Gastrocnemius medialis (tissue), 4 donors: ENCODE measurements at regions not wholly inside any gene's neighbourhood (a gene's known extent, or its start where the extent isn't known, plus 50 kb on each side); places are given as distances from the start of the nearest gene placed in this dataset.

Experiments used
- ATAC-seq, 2 donors: fragments of 150-250 bp; one replicate each; pipeline ENCODE4 v1.9.1; 2016
- DNase-seq, 2 donors: peaks; one replicate each; pipeline ENCODE4 v3.0.0-alpha.2; 2019
- H3K27ac ChIP-seq, 4 donors: fragments of 200-600 bp; sonication (generic); 1 replicate in 1 of 4; 2 replicates in 3 of 4; pipeline ENCODE4 v1.5.1; 2016 to 2018; ENCODE audit warnings: mild to moderate bottlenecking in 2 of 4, moderate library complexity in 1 of 4
- H3K27me3 ChIP-seq, 3 donors: fragments of 200-600 bp; sonication (generic) in 2 of 3; 1 replicate in 1 of 3; 2 replicates in 2 of 3; pipeline versions ENCODE4 v1.5.1 to v1.6.0; 2016 to 2019; ENCODE audit warnings: mild to moderate bottlenecking in 1 of 3, moderate library complexity in 1 of 3
- H3K36me3 ChIP-seq, 2 donors: fragments of 200-600 bp; sonication (generic) in 1 of 2; one replicate each; pipeline ENCODE4 v1.5.1; 2017 to 2018
- H3K4me1 ChIP-seq, 2 donors: fragments of 200-600 bp; sonication (generic) in 1 of 2; one replicate each; pipeline ENCODE4 v1.5.1; 2016 to 2017; ENCODE audit warnings: mild to moderate bottlenecking in 2 of 2
- H3K4me3 ChIP-seq, 4 donors: fragments of 200-600 bp; sonication (generic) in 3 of 4; 1 replicate in 1 of 4; 2 replicates in 3 of 4; pipeline ENCODE4 v1.5.1; 2016 to 2019; ENCODE audit warnings: mild to moderate bottlenecking in 2 of 4
- H3K9me3 ChIP-seq, 3 donors: fragments of 200-600 bp; sonication (generic) in 2 of 3; 1 replicate in 1 of 3; 2 replicates in 2 of 3; pipeline ENCODE4 v1.5.1; 2016 to 2019
- POLR2A ChIP-seq, 2 donors: fragments of 450-650 bp; IDR thresholded peaks; one replicate each; pipeline ENCODE4 v1.6.1; 2017; ENCODE audit warnings: antibody characterized with exemption in 2 of 2, mild to moderate bottlenecking in 2 of 2, moderate library complexity in 2 of 2
- in situ Hi-C, 4 donors: fragments of 200-750 bp; cut with MboI; loops; one replicate each; pipeline versions ENCODE4 v1.15.0 to v1.8.0; 2017; ENCODE audit warnings: low sequenced_read_pairs in 4 of 4
- intact Hi-C: fragments of 100-400 bp; cut with DNase I; formaldehyde crosslinking; loops from one replicate; pipeline ENCODE4 v1.15.1; 2023; ENCODE audit warnings: low total_unique reads
- TF ChIP-seq, protein P1 (sequence below), 5 experiments: fragments of 450-650 bp in 3 of 5; fragments of 200-600 bp in 2 of 5; sonication (generic) in 2 of 5; IDR thresholded peaks in 4 of 5; conservative IDR thresholded peaks in 1 of 5; 1 replicate in 4 of 5; 2 replicates in 1 of 5; pipeline ENCODE4 v1.5.1; 2016 to 2019; ENCODE audit warnings: antibody characterized with exemption in 5 of 5, mild to moderate bottlenecking in 3 of 5, moderate library complexity in 3 of 5

DNA sequence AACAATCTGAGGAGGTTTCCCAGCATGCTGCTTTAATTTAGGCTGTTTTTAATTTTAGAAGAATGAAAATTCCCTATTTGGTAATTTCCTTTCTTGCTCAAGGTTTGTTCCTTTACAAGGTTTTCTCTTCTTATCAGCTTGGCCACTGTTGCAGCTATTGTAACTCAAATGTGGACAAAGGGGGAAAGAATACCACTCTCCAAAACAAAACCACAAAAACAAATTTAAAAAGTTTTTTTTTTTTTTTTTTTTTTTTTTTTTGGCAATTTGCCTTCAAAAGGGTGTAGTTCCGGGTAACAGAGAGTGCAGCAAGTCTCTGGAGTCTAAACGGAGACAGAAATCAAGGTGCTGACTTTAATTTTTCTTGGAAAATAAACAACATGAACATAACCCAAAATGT, 306.4 kb upstream of the ARGLU1 start:
- intact Hi-C loops, result loop anchor here (5.0 kb wide), 1 partner anchor 43 kb away; no protein-coding TSS in a partner anchor
- H3K4me1 ChIP-seq, result peaks cover 0 to 3% of the 10 kb centered on the region in 2 donors
- TF ChIP-seq POLR2A (IDR thresholded peaks at IDR 0.05), result no peak
- TF ChIP-seq, protein P1, sequence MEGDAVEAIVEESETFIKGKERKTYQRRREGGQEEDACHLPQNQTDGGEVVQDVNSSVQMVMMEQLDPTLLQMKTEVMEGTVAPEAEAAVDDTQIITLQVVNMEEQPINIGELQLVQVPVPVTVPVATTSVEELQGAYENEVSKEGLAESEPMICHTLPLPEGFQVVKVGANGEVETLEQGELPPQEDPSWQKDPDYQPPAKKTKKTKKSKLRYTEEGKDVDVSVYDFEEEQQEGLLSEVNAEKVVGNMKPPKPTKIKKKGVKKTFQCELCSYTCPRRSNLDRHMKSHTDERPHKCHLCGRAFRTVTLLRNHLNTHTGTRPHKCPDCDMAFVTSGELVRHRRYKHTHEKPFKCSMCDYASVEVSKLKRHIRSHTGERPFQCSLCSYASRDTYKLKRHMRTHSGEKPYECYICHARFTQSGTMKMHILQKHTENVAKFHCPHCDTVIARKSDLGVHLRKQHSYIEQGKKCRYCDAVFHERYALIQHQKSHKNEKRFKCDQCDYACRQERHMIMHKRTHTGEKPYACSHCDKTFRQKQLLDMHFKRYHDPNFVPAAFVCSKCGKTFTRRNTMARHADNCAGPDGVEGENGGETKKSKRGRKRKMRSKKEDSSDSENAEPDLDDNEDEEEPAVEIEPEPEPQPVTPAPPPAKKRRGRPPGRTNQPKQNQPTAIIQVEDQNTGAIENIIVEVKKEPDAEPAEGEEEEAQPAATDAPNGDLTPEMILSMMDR (IDR thresholded peaks at IDR 0.05 in 4 of 5, conservative IDR thresholded peaks at IDR 0.05 in 1 of 5), result no peak
- in situ Hi-C loops, result no loop called here
- H3K27ac ChIP-seq, result peak overlapping the region in 3 of 4 donors; percentile 51 to 62 (median 59)
- H3K36me3 ChIP-seq, result no peaks in the 10 kb centered on the region
- no peaks in the 10 kb centered on the region for H3K27me3 ChIP-seq
- H3K4me3 ChIP-seq, result no peak overlapping the region
- no peak for DNase-seq
- H3K9me3 ChIP-seq, result no peaks in the 10 kb centered on the region
- ATAC-seq, result peak in 1 of 2 donors; percentile 63

DNA sequence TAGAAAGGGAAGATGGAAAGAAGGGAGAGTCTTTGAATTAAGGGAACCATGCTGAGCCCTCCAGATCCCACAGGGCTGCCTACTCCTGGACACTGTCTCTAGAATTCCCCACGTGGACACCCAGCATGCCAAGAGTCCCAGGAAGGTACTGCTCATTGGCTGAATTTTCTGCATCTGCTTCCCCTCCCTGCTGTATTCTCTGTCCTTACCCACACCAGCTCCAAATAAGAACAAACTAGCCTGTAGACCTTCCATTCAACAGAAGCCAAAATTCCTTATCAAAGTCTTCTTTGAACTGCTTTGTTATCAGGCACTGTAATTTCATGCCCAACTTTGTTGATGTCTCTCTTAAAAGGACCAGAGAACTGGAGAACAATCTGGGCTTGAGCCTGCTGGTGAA, 305.9 kb upstream of the ARGLU1 start:
- intact Hi-C loops (loop anchor here (5.0 kb wide), 1 partner anchor 43 kb away; no protein-coding TSS in a partner anchor), in situ Hi-C loops (no loop called here)
- peak in 1 of 2 donors; percentile 19 for ATAC-seq
- H3K4me3 ChIP-seq, result no peak overlapping the region
- H3K4me1 ChIP-seq, result peaks cover 0 to 3% of the 10 kb centered on the region in 2 donors
- peak overlapping the region; percentile 24 to 62 (median 55) for H3K27ac ChIP-seq
- TF ChIP-seq POLR2A (IDR thresholded peaks at IDR 0.05), result no peak
- TF ChIP-seq, protein P1 (IDR thresholded peaks at IDR 0.05 in 4 of 5, conservative IDR thresholded peaks at IDR 0.05 in 1 of 5), result no peak
- H3K9me3 ChIP-seq, result no peaks in the 10 kb centered on the region
- no peaks in the 10 kb centered on the region for H3K27me3 ChIP-seq
- no peak for DNase-seq
- no peaks in the 10 kb centered on the region for H3K36me3 ChIP-seq

GRCh38 chr13:106867249-106867648, 299.3 kb upstream of the ARGLU1 start:
- in situ Hi-C loops, result no loop called here
- no peak for TF ChIP-seq POLR2A (IDR thresholded peaks at IDR 0.05)
- TF ChIP-seq, protein P1 (IDR thresholded peaks at IDR 0.05 in 4 of 5, conservative IDR thresholded peaks at IDR 0.05 in 1 of 5), result no peak
- Histone ChIP-seq H3K27me3 (no peaks in the 10 kb centered on the region), H3K9me3 (no peaks in the 10 kb centered on the region), H3K27ac (peak overlapping the region in 1 of 4 donors; percentile 16), H3K4me3 (peak overlapping the region in 2 of 4 donors; percentile 30 to 41), H3K4me1 (no peaks in the 10 kb centered on the region), H3K36me3 (no peaks in the 10 kb centered on the region)
- ATAC-seq (no peak), DNase-seq (no peak)
- intact Hi-C loops, result no loop called here

GRCh38 chr13:106865716-106866440, 297.9 kb upstream of the ARGLU1 start:
- H3K36me3 ChIP-seq, result no peaks in the 10 kb centered on the region
- no peaks in the 10 kb centered on the region for H3K27me3 ChIP-seq
- no peak overlapping the region for H3K27ac ChIP-seq
- no peaks in the 10 kb centered on the region for H3K4me1 ChIP-seq
- in situ Hi-C loops, result no loop called here
- no peak for ATAC-seq
- intact Hi-C loops, result no loop called here
- no peak for DNase-seq
- H3K9me3 ChIP-seq, result no peaks in the 10 kb centered on the region
- no peak overlapping the region for H3K4me3 ChIP-seq
- no peak for TF ChIP-seq POLR2A (IDR thresholded peaks at IDR 0.05)
- TF ChIP-seq, protein P1 (IDR thresholded peaks at IDR 0.05 in 4 of 5, conservative IDR thresholded peaks at IDR 0.05 in 1 of 5), result no peak
